ENCODE measurements at regions not wholly inside any gene's neighbourhood (a gene's known extent, or its start where the extent isn't known, plus 50 kb on each side); places are given as distances from the start of the nearest gene placed in this dataset.

- 87% methylated on average over 26 of the region's 29 CpGs for WGBS (ENCODE audit: low lambda C conversion rate, missing lambda C conversion rate)
- Histone ChIP-seq H3K4me2 (no peak overlapping the region), H3K4me1 (ENCODE audit: insufficient read depth) (no peaks in the 10 kb centered on the region), H3K36me3 (replicated peaks; ENCODE audit: insufficient read depth, low read depth) (no peaks in the 10 kb centered on the region), H3K9me2 (replicated peaks; ENCODE audit: insufficient read depth) (no peaks in the 10 kb centered on the region), H2AFZ (no peak overlapping the region), H3K79me2 (no peaks in the 10 kb centered on the region), H3K4me3 (no peak overlapping the region), H3K9me3 (ENCODE audit: low read depth) (no peaks in the 10 kb centered on the region), H3K27me3 (peaks cover 16% of the 10 kb centered on the region), H4K20me1 (ENCODE audit: insufficient read depth, poor library complexity, severe bottlenecking) (no peaks in the 10 kb centered on the region), H3K27ac (no peak overlapping the region)
- DNase-seq (ENCODE audit: low spot score), result no peak
- TF ChIP-seq, protein P1, sequence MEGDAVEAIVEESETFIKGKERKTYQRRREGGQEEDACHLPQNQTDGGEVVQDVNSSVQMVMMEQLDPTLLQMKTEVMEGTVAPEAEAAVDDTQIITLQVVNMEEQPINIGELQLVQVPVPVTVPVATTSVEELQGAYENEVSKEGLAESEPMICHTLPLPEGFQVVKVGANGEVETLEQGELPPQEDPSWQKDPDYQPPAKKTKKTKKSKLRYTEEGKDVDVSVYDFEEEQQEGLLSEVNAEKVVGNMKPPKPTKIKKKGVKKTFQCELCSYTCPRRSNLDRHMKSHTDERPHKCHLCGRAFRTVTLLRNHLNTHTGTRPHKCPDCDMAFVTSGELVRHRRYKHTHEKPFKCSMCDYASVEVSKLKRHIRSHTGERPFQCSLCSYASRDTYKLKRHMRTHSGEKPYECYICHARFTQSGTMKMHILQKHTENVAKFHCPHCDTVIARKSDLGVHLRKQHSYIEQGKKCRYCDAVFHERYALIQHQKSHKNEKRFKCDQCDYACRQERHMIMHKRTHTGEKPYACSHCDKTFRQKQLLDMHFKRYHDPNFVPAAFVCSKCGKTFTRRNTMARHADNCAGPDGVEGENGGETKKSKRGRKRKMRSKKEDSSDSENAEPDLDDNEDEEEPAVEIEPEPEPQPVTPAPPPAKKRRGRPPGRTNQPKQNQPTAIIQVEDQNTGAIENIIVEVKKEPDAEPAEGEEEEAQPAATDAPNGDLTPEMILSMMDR (IDR thresholded peaks at IDR 0.05; ENCODE audit: poor library complexity), result no peak
- TF ChIP-seq EZH2phosphoT487 (IDR thresholded peaks at IDR 0.05; ENCODE audit: low read depth, severe bottlenecking, unreplicated experiment) (no peak), EZH2 (IDR thresholded peaks at IDR 0.05; ENCODE audit: borderline replicate concordance) (no peak)
Measured at GRCh38 chr4:3701736-3702560, 64.2 kb upstream of the ADRA2C start.

DNA sequence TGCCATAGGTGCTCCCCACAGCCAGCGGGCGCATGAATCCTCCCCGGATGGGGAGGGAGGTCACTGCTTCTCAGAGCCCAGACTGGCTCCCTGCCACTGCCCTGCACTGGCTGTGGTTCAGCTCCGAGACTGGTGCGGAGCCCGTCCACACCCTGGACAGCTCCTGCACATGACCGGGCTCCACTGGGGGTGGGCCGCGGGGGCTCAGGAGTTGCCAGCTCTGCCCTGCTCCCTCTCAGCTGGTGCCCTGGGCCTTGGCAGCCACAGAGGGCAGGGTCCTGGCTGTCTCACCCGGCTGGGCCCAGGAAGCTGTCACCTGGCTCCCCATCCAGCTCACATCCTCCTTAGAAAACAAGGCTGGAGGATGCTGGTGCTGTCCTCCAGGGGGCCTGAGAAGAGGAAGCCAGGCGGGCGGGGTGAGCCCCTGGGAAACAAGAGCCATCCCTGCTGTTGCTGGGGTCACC is 64.9 kb upstream of the ADRA2C start:
- Histone ChIP-seq H3K27me3 (peaks cover 16% of the 10 kb centered on the region), H4K20me1 (ENCODE audit: insufficient read depth, poor library complexity, severe bottlenecking) (no peaks in the 10 kb centered on the region), H3K4me3 (no peak overlapping the region), H3K27ac (no peak overlapping the region), H3K36me3 (replicated peaks; ENCODE audit: insufficient read depth, low read depth) (no peaks in the 10 kb centered on the region), H3K4me1 (ENCODE audit: insufficient read depth) (no peaks in the 10 kb centered on the region), H2AFZ (no peak overlapping the region), H3K79me2 (no peaks in the 10 kb centered on the region), H3K4me2 (no peak overlapping the region), H3K9me3 (ENCODE audit: low read depth) (no peaks in the 10 kb centered on the region), H3K9me2 (replicated peaks; ENCODE audit: insufficient read depth) (no peaks in the 10 kb centered on the region)
- TF ChIP-seq, protein P1 (IDR thresholded peaks at IDR 0.05; ENCODE audit: poor library complexity), result no peak
- TF ChIP-seq EZH2 (IDR thresholded peaks at IDR 0.05; ENCODE audit: borderline replicate concordance) (no peak), EZH2phosphoT487 (IDR thresholded peaks at IDR 0.05; ENCODE audit: low read depth, severe bottlenecking, unreplicated experiment) (no peak)
- DNase-seq (ENCODE audit: low spot score), result no peak
- 80% methylated on average over 12 of the region's 12 CpGs for WGBS (ENCODE audit: low lambda C conversion rate, missing lambda C conversion rate)

DNA sequence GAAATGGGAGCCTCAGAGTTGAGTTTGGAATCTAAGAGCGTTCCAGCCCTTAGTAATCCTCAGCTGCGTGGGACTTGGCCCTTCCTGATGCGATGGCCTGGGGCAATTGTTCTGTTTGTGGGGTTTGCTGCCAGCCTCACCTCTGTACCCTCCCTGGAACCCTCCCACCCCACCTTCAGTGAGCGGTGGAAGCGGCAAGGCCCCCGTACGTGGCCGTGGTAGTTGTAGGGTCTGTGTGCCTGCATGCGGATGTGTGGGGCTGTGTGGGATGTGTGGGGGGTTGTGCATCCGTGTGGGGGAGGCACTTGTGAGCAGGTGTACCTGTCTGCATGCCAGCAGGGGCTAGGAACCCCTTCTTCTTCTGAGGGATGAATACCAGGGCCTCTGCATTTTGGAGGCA is 65.4 kb upstream of the ADRA2C start:
- no peak overlapping the region for H3K27ac ChIP-seq
- no peak overlapping the region for H3K4me3 ChIP-seq
- no peaks in the 10 kb centered on the region for H3K9me3 ChIP-seq (ENCODE audit: low read depth)
- no peaks in the 10 kb centered on the region for H3K79me2 ChIP-seq
- no peak overlapping the region for H2AFZ ChIP-seq
- WGBS (ENCODE audit: low lambda C conversion rate, missing lambda C conversion rate), result 90% methylated on average over 10 of the region's 10 CpGs
- no peaks in the 10 kb centered on the region for H3K9me2 ChIP-seq (replicated peaks; ENCODE audit: insufficient read depth)
- no peaks in the 10 kb centered on the region for H3K36me3 ChIP-seq (replicated peaks; ENCODE audit: insufficient read depth, low read depth)
- TF ChIP-seq EZH2phosphoT487 (IDR thresholded peaks at IDR 0.05; ENCODE audit: low read depth, severe bottlenecking, unreplicated experiment) (no peak), EZH2 (IDR thresholded peaks at IDR 0.05; ENCODE audit: borderline replicate concordance) (no peak)
- TF ChIP-seq, protein P1 (IDR thresholded peaks at IDR 0.05; ENCODE audit: poor library complexity), result no peak
- DNase-seq (ENCODE audit: low spot score), result no peak
- no peaks in the 10 kb centered on the region for H3K4me1 ChIP-seq (ENCODE audit: insufficient read depth)
- H3K27me3 ChIP-seq, result peaks cover 16% of the 10 kb centered on the region
- H3K4me2 ChIP-seq, result no peak overlapping the region
- no peaks in the 10 kb centered on the region for H4K20me1 ChIP-seq (ENCODE audit: insufficient read depth, poor library complexity, severe bottlenecking)

Data from hepatocyte (in vitro differentiated cells).